Endothelial cell of umbilical vein (primary cell): ENCODE measurements at regions not wholly inside any gene's neighbourhood (a gene's known extent, or its start where the extent isn't known, plus 50 kb on each side); places are given as distances from the start of the nearest gene placed in this dataset.

ENCODE experiments used
- CTCF ChIP-seq, 2 donors: IDR thresholded peaks; 1 replicate in 1 of 2; 2 replicates in 1 of 2; pipeline ENCODE4 v1.5.1; 2011; ENCODE audit warnings: low read length in 2 of 2, mild to moderate bottlenecking in 2 of 2, moderate library complexity in 2 of 2, control low read depth in 1 of 2, inconsistent platforms in 1 of 2, low read depth in 1 of 2; ENCODE audit not compliant: insufficient read depth in 1 of 2; ENCODE audit errors: extremely low read depth in 1 of 2
- EZH2 ChIP-seq: IDR thresholded peaks from 2 replicates; pipeline ENCODE4 v1.6.1; 2012; ENCODE audit warnings: borderline replicate concordance, low read depth, mild to moderate bottlenecking, moderate library complexity, low read length, inconsistent platforms; ENCODE audit not compliant: severe bottlenecking
- MAX ChIP-seq: IDR thresholded peaks from 2 replicates; pipeline ENCODE4 v1.6.1; 2011; ENCODE audit not compliant: insufficient read depth, insufficient read length
- POLR2A ChIP-seq: IDR thresholded peaks from 2 replicates; pipeline ENCODE4 v1.6.1; 2012; ENCODE audit warnings: low read depth, mild to moderate bottlenecking, control low read depth, low read length

DNA sequence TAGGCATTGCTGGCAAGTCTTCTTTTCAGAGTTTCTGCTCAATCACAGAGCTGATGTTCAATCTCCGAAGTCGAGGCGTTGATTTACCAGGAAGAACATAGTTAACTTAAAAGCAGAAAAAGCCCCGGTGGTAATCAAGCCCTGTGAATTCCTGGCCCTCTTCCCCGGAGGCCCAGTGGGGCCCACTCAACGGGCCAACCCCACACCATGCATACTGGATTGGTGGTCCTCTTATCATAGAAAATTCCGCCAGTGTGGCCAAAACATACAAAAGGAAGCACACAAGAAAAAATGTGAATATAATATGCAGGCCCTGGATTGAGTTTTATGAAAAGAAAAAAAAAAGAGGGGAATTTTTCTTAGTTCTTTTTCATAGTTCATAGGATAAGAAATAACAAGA, 873.0 kb upstream of the NR2F2 start:
- no peak for TF ChIP-seq POLR2A
- no peak for TF ChIP-seq CTCF (IDR thresholded peaks at IDR 0.05; ENCODE audit: extremely low read depth in 1 of 2, insufficient read depth in 1 of 2, low read depth in 1 of 2, low read length in 2 of 2)
- TF ChIP-seq EZH2 = no peak
- TF ChIP-seq MAX = no peak
